ENCODE measurements at regions not wholly inside any gene's neighbourhood (a gene's known extent, or its start where the extent isn't known, plus 50 kb on each side); places are given as distances from the start of the nearest gene placed in this dataset.
"Not testable (repeated sequence)": the region's sequence is repeated elsewhere in the genome, so short reads cannot be mapped to it uniquely, and the experiment has no call there.

DNA sequence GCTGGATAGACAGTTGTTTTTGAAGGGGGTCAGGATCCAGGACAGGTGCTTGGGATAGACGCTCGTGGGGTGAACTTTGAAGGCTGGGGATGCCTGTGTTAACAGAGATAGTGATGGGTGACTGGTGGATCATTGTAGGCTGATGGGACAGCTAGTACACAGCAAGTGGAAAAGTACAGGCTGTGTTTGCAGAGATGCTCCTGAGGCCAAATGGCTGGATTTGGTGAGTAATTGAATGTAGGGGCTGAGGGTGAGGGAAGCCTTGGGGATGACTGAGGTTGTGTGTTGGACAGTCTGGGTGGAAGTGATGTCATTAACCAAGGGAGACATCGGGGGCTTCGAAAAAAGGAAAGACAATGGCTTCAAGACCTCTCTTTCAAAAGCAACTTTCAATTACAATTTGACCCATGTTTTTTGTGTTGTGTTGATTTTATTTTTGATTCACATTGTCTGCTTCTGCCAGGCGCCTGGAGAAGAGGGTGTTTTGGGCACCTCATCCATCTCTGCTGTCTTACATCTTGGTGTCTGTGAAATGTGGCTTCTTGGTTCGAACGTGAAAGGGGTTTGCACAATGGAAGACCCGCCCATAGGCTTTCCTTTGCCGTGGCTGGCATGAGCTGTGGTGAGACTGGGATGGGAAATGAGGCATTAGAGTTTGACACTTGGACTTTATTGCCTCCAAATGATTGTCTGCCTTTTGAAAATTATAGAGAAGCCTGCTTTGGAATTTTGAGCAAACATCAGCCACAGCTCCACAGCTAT is 147.5 kb downstream of the FOXD2 start:
- Mint-ChIP-seq H3K4me3 (no peak overlapping the region), H3K27ac (no peak overlapping the region), H3K36me3 (no peaks in the 10 kb centered on the region), H3K9me3 (no peaks in the 10 kb centered on the region), H3K27me3 (peaks cover 19% of the 10 kb centered on the region), H3K4me1 (peaks cover 3% of the 10 kb centered on the region)
- no peak for DNase-seq

DNA sequence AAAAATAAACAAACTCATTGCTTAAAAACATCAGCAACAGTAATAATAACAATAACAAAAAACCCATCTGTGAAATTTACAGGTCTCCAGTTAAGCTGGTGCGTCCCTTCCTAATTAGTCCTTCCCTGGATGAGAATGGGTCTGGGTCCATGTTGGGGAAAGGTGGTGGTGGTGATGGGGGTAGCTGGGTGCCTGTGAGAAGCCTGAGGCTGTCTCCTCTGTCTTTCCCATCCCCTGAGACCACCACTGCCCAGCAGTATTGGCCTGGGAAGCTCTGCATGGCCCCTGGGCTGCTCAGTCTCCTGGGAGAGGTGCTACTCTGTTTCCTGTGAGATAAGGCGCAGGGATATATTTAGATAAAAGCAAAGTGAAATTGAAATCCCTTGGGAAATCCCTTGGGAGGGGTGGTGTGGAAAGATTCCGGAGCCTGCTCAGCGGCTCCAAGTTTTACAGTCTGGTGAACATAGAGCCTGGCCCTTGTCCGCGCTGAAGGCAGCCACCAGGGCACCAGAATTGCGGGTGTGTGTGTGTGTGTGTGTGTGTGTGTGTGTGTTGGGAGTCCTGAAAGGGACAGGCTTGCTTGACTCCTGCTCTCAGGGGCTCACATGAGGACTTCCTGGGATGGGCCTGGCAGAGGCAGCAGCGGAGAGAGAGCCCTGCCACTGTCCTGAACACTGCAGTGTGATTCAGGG is 150.2 kb downstream of the FOXD2 start:
- no peak for DNase-seq
- no peak overlapping the region for H3K27ac Mint-ChIP-seq
- H3K9me3 Mint-ChIP-seq: no peaks in the 10 kb centered on the region
- H3K4me3 Mint-ChIP-seq: no peak overlapping the region
- H3K27me3 Mint-ChIP-seq: peaks cover 20% of the 10 kb centered on the region
- peaks cover 3% of the 10 kb centered on the region for H3K4me1 Mint-ChIP-seq
- H3K36me3 Mint-ChIP-seq: no peaks in the 10 kb centered on the region

DNA sequence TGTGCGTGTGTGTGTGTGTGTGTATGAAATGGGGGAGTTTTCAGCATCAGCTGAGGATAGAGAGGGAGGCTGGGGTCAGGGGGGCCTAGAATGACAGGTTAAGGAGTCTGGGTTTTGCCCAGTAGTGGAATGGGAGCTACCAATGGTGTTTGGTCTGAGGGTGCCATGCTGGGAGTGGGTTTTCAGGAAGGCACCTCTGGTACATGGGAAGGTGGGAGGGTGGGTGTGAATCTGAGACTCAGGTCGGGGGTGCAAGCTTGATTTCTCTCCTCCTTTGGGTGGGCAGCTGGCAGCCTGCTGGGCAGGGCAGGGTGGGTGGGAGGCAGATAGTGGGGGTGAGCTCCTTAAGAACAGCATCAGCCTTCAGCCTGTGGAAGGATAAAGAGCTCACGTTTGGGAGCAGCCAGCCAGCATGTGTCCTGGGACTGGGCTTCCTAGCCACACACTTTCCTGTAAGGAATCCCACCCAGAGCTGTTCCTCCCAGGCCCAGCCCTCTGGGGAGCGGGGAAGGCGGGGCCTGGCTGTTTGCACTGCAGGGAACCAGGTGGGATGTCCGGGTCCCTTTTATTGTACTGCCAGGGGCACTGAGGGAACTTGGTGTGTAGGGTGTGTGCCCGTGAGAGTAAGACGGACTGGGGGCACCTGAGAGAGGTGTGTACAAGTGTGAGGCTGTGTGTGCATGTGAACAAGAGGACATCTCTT is 152.8 kb downstream of the FOXD2 start:
- H3K4me3 Mint-ChIP-seq: no peak overlapping the region
- DNase-seq: no peak
- H3K27ac Mint-ChIP-seq: no peak overlapping the region
- no peaks in the 10 kb centered on the region for H3K9me3 Mint-ChIP-seq
- no peaks in the 10 kb centered on the region for H3K4me1 Mint-ChIP-seq
- peaks cover 30% of the 10 kb centered on the region for H3K27me3 Mint-ChIP-seq
- H3K36me3 Mint-ChIP-seq: no peaks in the 10 kb centered on the region

DNA sequence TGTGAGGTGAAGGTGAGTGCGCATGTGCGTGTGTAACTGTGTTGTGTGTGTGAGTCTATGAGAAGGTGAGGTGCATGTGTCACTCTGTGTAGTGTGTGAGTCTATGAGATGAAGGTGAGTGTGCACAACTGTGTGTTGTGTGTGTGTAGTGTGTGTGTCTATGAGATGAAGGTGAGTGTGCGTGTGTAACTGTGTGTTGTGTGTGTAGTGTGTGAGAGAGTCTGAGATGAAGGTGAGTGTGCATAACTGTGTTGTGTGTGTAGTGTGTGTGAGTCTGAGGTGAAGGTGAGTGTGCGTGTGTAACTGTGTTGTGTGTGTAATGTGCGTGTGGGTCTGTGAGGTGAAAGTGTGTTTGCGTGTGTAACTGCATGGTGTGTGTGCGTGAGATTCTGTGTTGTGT is 154.0 kb downstream of the FOXD2 start:
- Mint-ChIP-seq H3K4me1 (no peaks in the 10 kb centered on the region), H3K36me3 (no peaks in the 10 kb centered on the region), H3K27me3 (peaks cover 26% of the 10 kb centered on the region), H3K4me3 (no peak overlapping the region), H3K27ac (no peak overlapping the region), H3K9me3 (no peaks in the 10 kb centered on the region)
- no peak for DNase-seq

DNA sequence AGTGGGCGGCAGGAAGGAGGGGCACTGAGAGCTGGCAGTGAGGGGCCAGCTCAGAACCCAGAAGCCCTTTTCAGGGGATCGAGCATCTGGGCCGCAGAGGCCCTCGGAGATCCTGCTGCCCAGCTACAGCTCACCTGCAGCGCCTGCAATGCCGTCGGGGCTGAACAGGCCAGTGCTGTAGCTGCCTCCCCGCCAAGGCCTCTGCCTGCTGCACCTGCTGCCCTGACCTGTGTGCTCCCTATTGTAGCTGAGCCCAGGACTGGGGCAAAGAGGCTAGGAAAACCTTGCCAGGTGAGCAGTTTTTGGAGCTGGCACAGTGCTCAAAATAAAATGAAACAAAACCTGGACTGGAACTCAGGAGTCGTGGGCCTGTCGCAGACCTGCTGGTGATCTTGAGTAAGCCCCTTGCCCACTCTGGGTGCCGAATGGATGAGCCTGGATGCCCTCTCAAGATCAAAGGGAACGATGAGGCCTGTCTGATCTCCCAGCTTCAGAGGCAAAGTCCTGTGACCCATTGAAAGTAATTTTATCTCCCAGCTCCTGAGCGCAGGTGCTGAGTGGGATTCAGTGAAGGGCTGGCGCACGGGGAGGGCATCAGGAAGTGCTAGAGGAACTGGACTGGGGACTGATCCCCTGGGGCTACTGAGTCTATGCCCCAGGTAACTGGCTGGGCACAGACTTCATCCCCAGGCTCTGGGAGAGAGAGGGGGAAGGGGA is 154.6 kb downstream of the FOXD2 start:
- Mint-ChIP-seq H3K27me3 (peaks cover 26% of the 10 kb centered on the region), H3K36me3 (no peaks in the 10 kb centered on the region), H3K27ac (no peak overlapping the region), H3K4me3 (no peak overlapping the region), H3K4me1 (no peaks in the 10 kb centered on the region), H3K9me3 (no peaks in the 10 kb centered on the region)
- DNase-seq: no peak

DNA sequence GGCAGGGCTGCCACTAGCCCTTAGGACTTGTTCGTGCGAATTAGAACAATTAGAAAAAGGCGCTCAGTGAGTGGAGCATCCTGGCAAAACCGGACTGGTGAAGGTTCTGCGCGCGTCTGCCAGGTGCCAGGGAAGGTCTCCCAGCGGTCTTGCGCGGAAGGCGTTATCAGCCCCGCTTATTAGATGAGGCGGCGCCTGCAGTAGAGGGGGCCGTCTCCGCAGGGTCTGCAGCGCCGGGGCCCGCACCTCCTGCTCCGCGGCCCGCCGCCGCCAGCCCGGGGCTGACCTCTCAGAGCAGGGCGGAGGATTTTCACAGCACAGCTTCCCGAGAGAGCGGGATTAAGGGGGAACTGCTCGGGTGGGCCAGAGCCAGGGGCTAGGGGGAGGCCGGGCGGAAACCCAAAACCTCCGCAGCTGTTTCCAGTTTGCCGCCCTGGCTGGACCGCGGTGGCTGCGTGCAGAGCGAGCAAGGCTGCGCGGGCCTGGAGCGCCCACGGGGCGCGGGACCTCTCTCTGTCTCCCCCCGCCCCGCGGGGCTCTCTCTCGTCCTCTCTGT is 155.2 kb downstream of the FOXD2 start:
- Mint-ChIP-seq H3K36me3 (no peaks in the 10 kb centered on the region), H3K9me3 (no peaks in the 10 kb centered on the region), H3K4me3 (no peak overlapping the region), H3K27me3 (peaks cover 26% of the 10 kb centered on the region), H3K27ac (no peak overlapping the region), H3K4me1 (no peaks in the 10 kb centered on the region)
- DNase-seq: no peak

DNA sequence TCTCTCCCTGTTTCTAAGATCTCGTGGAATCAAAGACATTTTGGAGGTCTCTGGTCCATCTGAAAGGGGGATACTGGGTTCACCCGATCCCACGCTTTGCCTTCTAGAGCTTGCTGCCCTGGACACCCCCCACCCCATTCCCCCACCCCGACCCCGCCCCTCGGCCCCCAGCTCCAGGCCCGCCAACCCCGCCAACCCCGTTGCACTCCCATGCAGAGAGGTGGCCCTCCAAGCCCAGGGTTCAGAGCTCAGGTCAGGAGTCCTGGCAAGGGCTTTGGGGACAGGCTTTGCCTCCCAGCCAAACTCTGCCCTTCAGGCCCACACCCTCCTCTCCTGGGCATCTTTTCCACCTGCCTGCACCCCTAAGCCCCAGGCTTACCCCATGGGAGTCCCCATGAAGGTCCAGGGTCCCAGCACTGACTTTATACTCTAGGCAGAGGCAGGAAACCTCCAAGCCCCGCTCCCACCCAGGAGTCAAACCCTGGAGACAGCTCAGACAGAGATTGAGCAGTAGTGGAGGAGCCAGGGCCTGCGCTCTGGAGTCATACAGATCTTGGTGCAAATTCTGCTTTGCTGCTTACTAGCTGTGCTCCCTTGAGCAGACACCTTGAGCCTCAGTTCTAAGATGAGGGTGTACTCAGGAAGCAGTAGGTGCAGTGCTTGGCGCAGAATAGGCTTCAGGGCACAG is 155.9 kb downstream of the FOXD2 start:
- no peaks in the 10 kb centered on the region for H3K4me1 Mint-ChIP-seq
- H3K36me3 Mint-ChIP-seq: no peaks in the 10 kb centered on the region
- H3K9me3 Mint-ChIP-seq: no peaks in the 10 kb centered on the region
- no peak overlapping the region for H3K4me3 Mint-ChIP-seq
- no peak overlapping the region for H3K27ac Mint-ChIP-seq
- no peak for DNase-seq
- H3K27me3 Mint-ChIP-seq: peaks cover 31% of the 10 kb centered on the region

DNA sequence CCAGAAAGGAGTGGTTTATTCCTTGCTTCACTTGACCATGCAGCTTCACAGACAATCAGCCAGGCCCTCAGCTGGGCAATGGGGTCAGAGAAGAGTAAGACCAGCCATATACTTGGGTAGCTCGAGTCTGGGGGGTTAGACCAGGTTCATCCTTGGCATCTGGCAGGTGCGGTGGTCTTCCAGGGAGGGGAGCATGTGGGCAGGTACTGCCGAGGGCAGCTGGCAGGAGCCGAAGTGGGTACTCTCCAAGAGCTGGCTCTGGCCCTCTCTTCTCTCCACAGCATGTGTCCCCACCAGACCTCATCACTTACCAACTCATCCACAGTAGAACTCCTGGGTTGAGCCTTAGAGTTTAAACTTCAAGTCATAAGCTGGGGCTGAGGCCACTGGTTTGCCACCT is 156.8 kb downstream of the FOXD2 start:
- DNase-seq: no peak
- peaks cover 31% of the 10 kb centered on the region for H3K27me3 Mint-ChIP-seq
- no peak overlapping the region for H3K27ac Mint-ChIP-seq
- peaks cover 5% of the 10 kb centered on the region for H3K9me3 Mint-ChIP-seq
- H3K4me3 Mint-ChIP-seq: no peak overlapping the region
- no peaks in the 10 kb centered on the region for H3K36me3 Mint-ChIP-seq
- no peaks in the 10 kb centered on the region for H3K4me1 Mint-ChIP-seq

DNA sequence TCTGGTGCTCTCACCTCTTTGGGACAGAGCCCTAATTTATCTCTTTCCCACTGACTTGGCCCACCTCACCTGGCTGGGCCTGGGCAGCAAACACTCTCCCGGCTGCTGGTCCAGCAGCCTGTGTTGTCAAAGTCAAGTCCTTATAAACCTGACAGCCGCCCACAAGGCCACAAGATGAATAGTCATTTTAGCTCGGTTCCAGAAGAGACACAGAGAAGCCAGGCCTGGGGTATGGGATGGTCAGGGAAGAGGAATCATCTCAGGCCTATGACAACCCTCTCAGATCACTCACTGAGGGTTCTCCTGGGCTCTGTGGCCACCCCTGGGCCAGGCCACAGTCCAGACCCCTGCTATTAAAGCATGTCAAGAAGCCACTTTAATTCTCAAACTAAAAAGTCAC is 158.5 kb downstream of the FOXD2 start:
- H3K27ac Mint-ChIP-seq: no peak overlapping the region
- peaks cover 34% of the 10 kb centered on the region for H3K27me3 Mint-ChIP-seq
- no peaks in the 10 kb centered on the region for H3K4me1 Mint-ChIP-seq
- no peaks in the 10 kb centered on the region for H3K36me3 Mint-ChIP-seq
- DNase-seq: no peak
- H3K9me3 Mint-ChIP-seq: peaks cover 8% of the 10 kb centered on the region
- H3K4me3 Mint-ChIP-seq: no peak overlapping the region

DNA sequence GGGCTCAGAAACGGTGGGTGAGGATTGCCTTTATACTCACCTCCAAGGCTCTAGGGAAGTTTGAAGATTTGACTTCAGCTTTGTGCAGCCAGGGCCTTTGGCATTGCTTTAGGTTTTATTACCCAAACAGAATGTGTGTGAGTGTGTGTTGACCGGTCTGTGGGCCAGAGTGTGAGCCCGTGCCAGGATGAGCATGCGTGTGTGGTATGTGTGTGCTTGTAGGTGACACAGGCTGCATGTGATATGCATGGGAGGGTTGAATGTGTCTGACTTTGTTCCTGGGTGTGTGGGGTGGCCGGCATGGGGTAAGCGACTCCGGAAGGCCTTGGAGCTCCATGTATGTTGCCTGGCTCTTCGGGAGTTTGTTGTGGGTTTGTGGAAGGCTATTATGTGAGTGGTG is 160.5 kb downstream of the FOXD2 start:
- peaks cover 34% of the 10 kb centered on the region for H3K27me3 Mint-ChIP-seq
- H3K36me3 Mint-ChIP-seq: no peaks in the 10 kb centered on the region
- H3K4me1 Mint-ChIP-seq: no peaks in the 10 kb centered on the region
- H3K9me3 Mint-ChIP-seq: peaks cover 16% of the 10 kb centered on the region
- no peak overlapping the region for H3K27ac Mint-ChIP-seq
- DNase-seq: no peak
- no peak overlapping the region for H3K4me3 Mint-ChIP-seq

DNA sequence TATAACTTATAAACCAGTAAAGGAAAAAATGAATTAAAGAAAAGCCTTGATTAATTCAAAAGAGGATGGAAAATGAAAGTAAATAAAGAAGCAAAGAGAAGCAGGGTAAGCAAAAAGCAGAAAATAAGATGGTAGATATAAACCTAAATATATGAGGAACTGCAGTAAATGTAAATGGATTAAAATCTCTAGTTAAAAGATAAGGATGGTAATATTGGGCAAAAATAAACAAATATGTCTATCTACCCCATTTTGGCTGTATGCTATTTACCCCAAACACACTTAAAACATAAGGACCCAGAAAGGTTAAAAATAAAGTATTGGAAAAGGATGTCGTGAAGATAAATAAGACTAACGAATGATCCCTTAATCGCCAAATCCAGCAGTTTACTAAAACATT is 161.9 kb downstream of the FOXD2 start:
- H3K9me3 Mint-ChIP-seq: peaks cover 20% of the 10 kb centered on the region
- peaks cover 22% of the 10 kb centered on the region for H3K27me3 Mint-ChIP-seq
- H3K4me3 Mint-ChIP-seq: no peak overlapping the region
- H3K36me3 Mint-ChIP-seq: no peaks in the 10 kb centered on the region
- no peaks in the 10 kb centered on the region for H3K4me1 Mint-ChIP-seq
- no peak overlapping the region for H3K27ac Mint-ChIP-seq
- no peak for DNase-seq

DNA sequence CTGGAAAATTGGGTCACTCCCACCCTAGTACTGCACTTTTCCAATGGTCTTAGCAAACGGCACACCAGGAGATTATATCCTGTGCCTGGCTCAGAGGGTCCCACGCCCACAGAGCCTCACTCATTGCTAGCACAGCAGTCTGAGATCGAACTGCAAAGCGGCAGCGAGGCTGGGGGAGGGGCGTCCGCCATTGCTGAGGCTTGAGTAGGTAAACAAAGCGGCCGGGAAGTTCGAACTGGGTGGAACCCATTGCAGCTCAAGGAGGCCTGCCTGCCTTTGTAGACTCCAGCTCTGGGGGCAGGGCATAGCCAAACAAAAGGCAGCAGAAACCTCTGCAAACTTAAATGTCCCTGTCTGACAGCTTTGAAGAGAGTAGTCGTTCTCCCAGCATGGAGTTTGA is 164.6 kb downstream of the FOXD2 start:
- peaks cover 13% of the 10 kb centered on the region for H3K27me3 Mint-ChIP-seq
- H3K27ac Mint-ChIP-seq, H3K4me3 Mint-ChIP-seq, DNase-seq, H3K36me3 Mint-ChIP-seq, H3K4me1 Mint-ChIP-seq: not testable (repeated sequence)
- peaks cover 28% of the 10 kb centered on the region for H3K9me3 Mint-ChIP-seq

DNA sequence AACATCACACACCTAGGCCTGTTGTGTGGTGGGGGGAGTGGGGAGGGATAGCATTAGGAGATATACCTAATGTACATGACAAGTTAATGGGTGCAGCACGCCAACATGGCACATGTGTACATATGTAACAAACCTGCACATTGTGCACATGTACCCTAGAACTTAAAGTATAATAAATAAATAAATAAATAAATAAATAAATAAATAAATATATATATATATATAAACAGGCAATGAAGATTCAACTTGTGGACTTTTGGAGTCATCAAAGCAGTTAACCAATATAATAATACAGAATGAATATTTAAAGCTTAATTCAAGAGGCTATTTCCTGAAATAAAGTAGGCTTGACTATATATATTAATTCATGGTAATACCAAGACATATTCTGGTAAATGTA is 167.0 kb downstream of the FOXD2 start:
- not testable (repeated sequence) for H3K36me3 Mint-ChIP-seq, DNase-seq, H3K4me1 Mint-ChIP-seq, H3K27ac Mint-ChIP-seq, H3K4me3 Mint-ChIP-seq
- Mint-ChIP-seq H3K9me3 (peaks cover 24% of the 10 kb centered on the region), H3K27me3 (peaks cover 16% of the 10 kb centered on the region)

DNA sequence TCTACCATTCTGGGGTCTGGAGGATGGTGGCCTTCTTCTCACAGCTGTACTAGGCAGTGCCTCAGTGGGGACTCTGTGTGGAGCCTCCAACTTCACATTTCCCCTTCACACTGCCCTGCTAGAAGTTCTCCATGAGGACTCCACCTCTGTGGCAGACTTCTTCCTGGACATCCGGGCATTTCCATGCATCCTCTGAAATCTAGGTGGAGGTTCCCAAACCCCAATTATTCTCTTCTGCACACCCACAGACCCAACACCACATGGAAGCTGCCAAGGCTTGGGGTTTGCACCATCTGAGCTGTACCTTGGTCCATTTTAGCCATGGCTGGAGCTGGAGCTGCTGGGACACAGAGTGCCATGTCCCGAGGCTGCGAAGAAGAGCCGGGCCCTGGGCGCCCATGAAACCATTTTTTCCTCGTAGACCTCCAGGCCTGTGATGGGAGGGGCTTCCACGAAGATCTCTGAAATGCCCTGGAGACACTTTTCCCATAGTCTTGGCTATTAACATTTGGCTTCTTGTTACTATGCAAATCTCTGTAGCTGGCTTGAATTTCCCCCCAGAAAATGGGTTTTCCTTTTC is 170.5 kb downstream of the FOXD2 start:
- Mint-ChIP-seq H3K27ac (no peak overlapping the region), H3K4me3 (no peak overlapping the region), H3K27me3 (peaks cover 16% of the 10 kb centered on the region), H3K9me3 (peaks cover 14% of the 10 kb centered on the region), H3K36me3 (no peaks in the 10 kb centered on the region), H3K4me1 (no peaks in the 10 kb centered on the region)
- DNase-seq: no peak
